Fibroblast of lung (primary cell): ENCODE measurements at regions not wholly inside any gene's neighbourhood (a gene's known extent, or its start where the extent isn't known, plus 50 kb on each side); places are given as distances from the start of the nearest gene placed in this dataset.

Source experiments
- DNase-seq, 2 donors: peaks; one replicate each; pipeline versions ENCODE4 v3.0.0 to v3.0.0-alpha.2; 2010; ENCODE audit warnings: low read depth in 2 of 2
- H2AFZ ChIP-seq: 2 replicates; pipeline ENCODE4 v1.5.1; 2012; ENCODE audit warnings: low read length, control low read depth, inconsistent platforms
- H3K27ac ChIP-seq: 2 replicates; pipeline ENCODE4 v1.5.1; 2011; ENCODE audit warnings: low read length, control low read depth; ENCODE audit not compliant: insufficient read depth
- H3K27me3 ChIP-seq: 2 replicates; pipeline ENCODE4 v1.5.1; 2011; ENCODE audit warnings: mild to moderate bottlenecking, low read length; ENCODE audit not compliant: control insufficient read depth, insufficient read depth
- H3K36me3 ChIP-seq: 2 replicates; pipeline ENCODE4 v1.5.1; 2011; ENCODE audit warnings: low read length; ENCODE audit not compliant: control insufficient read depth, insufficient read depth
- H3K4me1 ChIP-seq: 2 replicates; pipeline ENCODE4 v1.5.1; 2011; ENCODE audit warnings: low read length; ENCODE audit not compliant: control insufficient read depth, insufficient read depth; ENCODE audit errors: extremely low read depth
- H3K4me2 ChIP-seq: 2 replicates; pipeline ENCODE4 v1.5.1; 2011; ENCODE audit warnings: low read length, control low read depth; ENCODE audit not compliant: insufficient read depth; ENCODE audit errors: extremely low read depth
- H3K4me3 ChIP-seq, 4 experiments: fragments of 200-600 bp in 1 of 4; sonication (generic) in 1 of 4; replicated peaks in 1 of 4; 2 replicates each; pipeline ENCODE4 v1.5.1; 2011 to 2016; ENCODE audit warnings: low read length in 4 of 4, low read depth in 3 of 4, mild to moderate bottlenecking in 3 of 4, control low read depth in 2 of 4, inconsistent platforms in 1 of 4, mixed read lengths in 1 of 4; ENCODE audit not compliant: insufficient read depth in 1 of 4; ENCODE audit errors: control extremely low read depth in 1 of 4
- H3K79me2 ChIP-seq: 2 replicates; pipeline ENCODE4 v1.5.1; 2012; ENCODE audit warnings: mild to moderate bottlenecking, low read length, inconsistent platforms; ENCODE audit not compliant: control insufficient read depth, insufficient read depth
- H3K9ac ChIP-seq: 2 replicates; pipeline ENCODE4 v1.5.1; 2011; ENCODE audit warnings: mild to moderate bottlenecking, low read length, control low read depth; ENCODE audit not compliant: insufficient read depth
- H3K9me3 ChIP-seq: 2 replicates; pipeline ENCODE4 v1.5.1; 2012; ENCODE audit warnings: low read depth, low read length; ENCODE audit not compliant: control insufficient read depth, insufficient read depth
- H4K20me1 ChIP-seq: 2 replicates; pipeline ENCODE4 v1.5.1; 2011; ENCODE audit warnings: low read length; ENCODE audit not compliant: control insufficient read depth, insufficient read depth; ENCODE audit errors: extremely low read depth
- EZH2 ChIP-seq: IDR thresholded peaks from 2 replicates; pipeline ENCODE4 v1.5.1; 2012; ENCODE audit warnings: low read length, control low read depth, mild to moderate bottlenecking; ENCODE audit errors: missing control alignments
- TF ChIP-seq, protein P1 (sequence below), 2 donors: IDR thresholded peaks in 1 of 2; conservative IDR thresholded peaks in 1 of 2; 1 replicate in 1 of 2; 2 replicates in 1 of 2; pipeline ENCODE4 v1.5.1; 2011 to 2012; ENCODE audit warnings: low read length in 2 of 2, control low read depth in 1 of 2, inconsistent platforms in 1 of 2, low read depth in 1 of 2, mild to moderate bottlenecking in 1 of 2

DNA sequence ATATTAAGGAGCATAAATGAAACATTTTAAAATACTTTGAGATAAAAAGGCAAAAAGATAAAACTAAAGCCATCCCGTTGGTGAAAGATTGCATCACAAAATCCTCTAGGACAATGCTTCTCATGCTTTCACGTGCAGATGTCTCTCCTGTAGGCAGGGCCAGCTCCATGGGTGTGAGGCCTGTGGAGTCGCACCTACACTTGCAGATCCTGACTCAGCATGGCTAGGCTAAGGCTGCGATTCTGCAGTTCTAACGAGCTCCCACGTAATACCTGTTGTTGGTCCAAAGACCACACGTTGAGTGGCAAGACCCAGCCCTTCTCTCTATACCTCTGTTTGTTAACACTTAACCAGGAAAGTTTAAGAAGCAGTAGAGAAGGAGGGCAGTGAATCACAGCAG lies 62.1 kb upstream of the CAPRIN1 start:
- no peaks in the 10 kb centered on the region for H3K79me2 ChIP-seq
- no peaks in the 10 kb centered on the region for H3K27me3 ChIP-seq
- no peaks in the 10 kb centered on the region for H3K4me1 ChIP-seq
- no peak overlapping the region for H3K27ac ChIP-seq
- no peak overlapping the region for H2AFZ ChIP-seq
- no peak for DNase-seq
- no peak overlapping the region for H3K4me3 ChIP-seq
- TF ChIP-seq EZH2 = no peak
- TF ChIP-seq, protein P1, sequence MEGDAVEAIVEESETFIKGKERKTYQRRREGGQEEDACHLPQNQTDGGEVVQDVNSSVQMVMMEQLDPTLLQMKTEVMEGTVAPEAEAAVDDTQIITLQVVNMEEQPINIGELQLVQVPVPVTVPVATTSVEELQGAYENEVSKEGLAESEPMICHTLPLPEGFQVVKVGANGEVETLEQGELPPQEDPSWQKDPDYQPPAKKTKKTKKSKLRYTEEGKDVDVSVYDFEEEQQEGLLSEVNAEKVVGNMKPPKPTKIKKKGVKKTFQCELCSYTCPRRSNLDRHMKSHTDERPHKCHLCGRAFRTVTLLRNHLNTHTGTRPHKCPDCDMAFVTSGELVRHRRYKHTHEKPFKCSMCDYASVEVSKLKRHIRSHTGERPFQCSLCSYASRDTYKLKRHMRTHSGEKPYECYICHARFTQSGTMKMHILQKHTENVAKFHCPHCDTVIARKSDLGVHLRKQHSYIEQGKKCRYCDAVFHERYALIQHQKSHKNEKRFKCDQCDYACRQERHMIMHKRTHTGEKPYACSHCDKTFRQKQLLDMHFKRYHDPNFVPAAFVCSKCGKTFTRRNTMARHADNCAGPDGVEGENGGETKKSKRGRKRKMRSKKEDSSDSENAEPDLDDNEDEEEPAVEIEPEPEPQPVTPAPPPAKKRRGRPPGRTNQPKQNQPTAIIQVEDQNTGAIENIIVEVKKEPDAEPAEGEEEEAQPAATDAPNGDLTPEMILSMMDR (conservative IDR thresholded peaks at IDR 0.05 in 1 of 2, IDR thresholded peaks at IDR 0.05 in 1 of 2; ENCODE audit: low read depth in 1 of 2, low read length in 2 of 2) = no peak
- H3K4me2 ChIP-seq = no peak overlapping the region
- H3K36me3 ChIP-seq = no peaks in the 10 kb centered on the region
- H3K9ac ChIP-seq = no peak overlapping the region
- H4K20me1 ChIP-seq = no peaks in the 10 kb centered on the region
- no peaks in the 10 kb centered on the region for H3K9me3 ChIP-seq

DNA sequence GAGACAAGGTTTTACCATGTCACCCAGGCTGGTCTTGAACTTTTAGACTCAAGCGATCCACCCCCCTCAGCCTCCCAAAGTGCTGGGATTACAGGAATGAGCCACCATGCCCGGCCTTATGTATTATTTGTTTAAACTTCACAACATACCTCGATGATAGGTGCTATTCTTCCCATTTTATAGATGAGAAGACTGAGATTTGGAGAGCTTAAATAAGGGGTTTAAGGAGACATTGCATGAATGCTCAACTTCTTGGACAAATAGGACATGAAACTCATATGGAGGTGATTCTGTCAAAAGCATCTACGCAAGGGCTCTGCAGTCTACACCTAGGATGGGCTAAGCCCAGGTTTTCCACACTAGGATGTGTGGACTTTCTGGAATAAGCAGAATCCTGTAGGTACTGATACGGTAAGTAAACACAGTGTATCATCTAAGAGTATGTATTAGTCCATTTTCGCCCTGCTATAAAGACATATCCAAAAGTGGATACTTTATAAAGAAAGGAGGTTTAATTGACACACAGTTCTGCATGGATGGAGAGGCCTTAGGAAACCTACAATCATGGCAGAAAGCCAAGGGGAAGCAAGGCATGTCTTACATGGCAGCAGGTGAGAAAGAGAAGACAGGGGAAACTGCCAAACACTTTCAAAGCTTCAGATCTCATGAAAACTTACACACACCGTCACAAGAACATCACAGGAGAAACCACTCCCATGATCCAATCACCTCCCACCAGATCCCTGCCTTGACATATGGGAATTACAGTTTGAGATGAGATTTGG lies 62.8 kb upstream of the CAPRIN1 start:
- TF ChIP-seq, protein P1 (conservative IDR thresholded peaks at IDR 0.05 in 1 of 2, IDR thresholded peaks at IDR 0.05 in 1 of 2; ENCODE audit: low read depth in 1 of 2, low read length in 2 of 2) = no peak
- TF ChIP-seq EZH2 = no peak
- Histone ChIP-seq H3K4me2 (no peak overlapping the region), H3K79me2 (no peaks in the 10 kb centered on the region), H2AFZ (no peak overlapping the region), H3K27me3 (no peaks in the 10 kb centered on the region), H3K9me3 (no peaks in the 10 kb centered on the region), H3K36me3 (no peaks in the 10 kb centered on the region), H3K4me1 (no peaks in the 10 kb centered on the region), H3K27ac (no peak overlapping the region), H3K4me3 (no peak overlapping the region), H3K9ac (no peak overlapping the region), H4K20me1 (no peaks in the 10 kb centered on the region)
- no peak for DNase-seq

- Histone ChIP-seq H2AFZ (no peak overlapping the region), H4K20me1 (no peaks in the 10 kb centered on the region), H3K9ac (no peak overlapping the region), H3K4me2 (no peak overlapping the region), H3K4me3 (no peak overlapping the region), H3K4me1 (no peaks in the 10 kb centered on the region), H3K79me2 (no peaks in the 10 kb centered on the region), H3K36me3 (no peaks in the 10 kb centered on the region), H3K9me3 (no peaks in the 10 kb centered on the region), H3K27ac (no peak overlapping the region), H3K27me3 (no peaks in the 10 kb centered on the region)
- TF ChIP-seq, protein P1 (conservative IDR thresholded peaks at IDR 0.05 in 1 of 2, IDR thresholded peaks at IDR 0.05 in 1 of 2; ENCODE audit: low read depth in 1 of 2, low read length in 2 of 2) = peak; percentile 83 to 93
- TF ChIP-seq EZH2 = no peak
- peak; percentile 71 to 90 for DNase-seq
Observed at GRCh38 chr11:33987975-33988580, 63.5 kb upstream of the CAPRIN1 start.
